GM23248 (cell line): ENCODE measurements at regions not wholly inside any gene's neighbourhood (a gene's known extent, or its start where the extent isn't known, plus 50 kb on each side); places are given as distances from the start of the nearest gene placed in this dataset.

Source experiments
- EZH2 ChIP-seq: fragments of 200-600 bp; sonication (generic); IDR thresholded peaks from 2 replicates; pipeline ENCODE4 v1.6.1; 2018; ENCODE audit warnings: antibody characterized with exemption, mild to moderate bottlenecking; ENCODE audit not compliant: insufficient read depth, poor library complexity, severe bottlenecking
- EZH2phosphoT487 ChIP-seq: fragments of 200-600 bp; sonication (generic); IDR thresholded peaks from 2 replicates; pipeline ENCODE4 v1.6.1; 2018; ENCODE audit warnings: antibody characterized with exemption, moderate library complexity, mild to moderate bottlenecking, low read depth; ENCODE audit not compliant: insufficient read depth

DNA sequence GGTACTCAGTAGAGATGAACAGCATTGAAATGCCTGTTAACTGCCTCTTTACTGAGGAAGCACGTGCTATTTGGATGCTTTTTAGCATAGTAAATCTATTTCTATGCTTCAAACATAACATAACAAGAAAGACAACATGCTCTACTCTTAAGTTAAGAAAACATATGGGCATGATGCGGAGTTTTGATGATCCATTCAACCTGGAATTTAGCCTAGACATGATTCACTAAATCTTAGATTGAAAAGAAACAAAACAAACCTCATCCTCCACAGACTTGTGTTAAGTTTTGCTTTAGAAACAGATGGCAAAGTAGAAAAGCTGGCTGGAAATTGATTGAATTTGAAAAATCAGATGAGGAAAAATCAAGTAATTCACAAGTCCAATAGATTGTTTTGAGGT, 593.8 kb downstream of the OLFM4 start:
- TF ChIP-seq EZH2phosphoT487 (no peak), EZH2 (no peak)
